GM12878 (cell line): ENCODE measurements at regions not wholly inside any gene's neighbourhood (a gene's known extent, or its start where the extent isn't known, plus 50 kb on each side); places are given as distances from the start of the nearest gene placed in this dataset.

Experiments
- ATAC-seq: fragments of 200-7000 bp; cut with Tn5 transposase; 3 replicates; pipeline ENCODE4 v1.9.1; 2020; ENCODE audit warnings: mild to moderate bottlenecking, moderate library complexity
- BruUV-seq: library from RNA; stranded (reverse); fragments of 400-500 nt; replicated peaks from 2 replicates; lab custom pipeline; 2021; lab: Mats Ljungman, UMichigan
- CTCF ChIA-PET: fragments of 300-600 bp; sonication (Branson Sonifier 250); formaldehyde crosslinking; extraction: SDS; loops from one replicate; lab custom pipeline; 2021; ENCODE audit warnings: inconsistent platforms; lab: Yijun Ruan, JAX
- POLR2A ChIA-PET: fragments of 350-600 bp; formaldehyde crosslinking; extraction: SDS; loops from one replicate; lab custom pipeline; 2021; ENCODE audit warnings: inconsistent platforms; lab: Charles Lee
- RAD21 ChIA-PET: fragments of 300-600 bp; sonication (Branson Sonifier 250); formaldehyde crosslinking; loops from one replicate; lab custom pipeline; 2023; ENCODE audit warnings: antibody characterized with exemption; ENCODE audit not compliant: unreplicated experiment; lab: Charles Lee
- SMC1A ChIA-PET: fragments of 300-600 bp; sonication (Branson Sonifier 250); formaldehyde crosslinking; loops from one replicate; lab custom pipeline; 2023; ENCODE audit not compliant: unreplicated experiment, uncharacterized antibody; lab: Charles Lee
- DNase-seq: peaks from one replicate; pipeline ENCODE4 v3.0.0-alpha.2; 2011; ENCODE audit warnings: low read depth, low spot score
- FAIRE-seq: peaks from 3 replicates; lab custom pipeline; 2011; peaks lifted over from hg19 to GRCh38; lab: Jason Lieb, UNC
- H2AFZ ChIP-seq: 2 replicates; pipeline ENCODE4 v1.6.0; 2011; ENCODE audit warnings: low read depth, low read length, control low read depth; ENCODE audit not compliant: control insufficient read depth
- H3K27ac ChIP-seq: 2 replicates; pipeline ENCODE4 v1.5.1; 2011; ENCODE audit warnings: control low read depth; ENCODE audit not compliant: control insufficient read depth, insufficient read depth
- H3K27me3 ChIP-seq, 2 experiments: replicated peaks in 1 of 2; 2 replicates each; pipeline versions ENCODE4 v1.6.0 to v1.6.1; 2011; ENCODE audit warnings: low read length in 1 of 2; ENCODE audit not compliant: control insufficient read depth in 2 of 2, insufficient read depth in 2 of 2
- H3K36me3 ChIP-seq, 2 experiments: 2 replicates each; pipeline ENCODE4 v1.5.1; 2011; ENCODE audit warnings: low read length in 1 of 2; ENCODE audit not compliant: control insufficient read depth in 2 of 2, insufficient read depth in 2 of 2
- H3K4me1 ChIP-seq: 2 replicates; pipeline ENCODE4 v1.6.1; 2011; ENCODE audit warnings: mild to moderate bottlenecking, low read length, moderate library complexity, mixed read lengths; ENCODE audit not compliant: control insufficient read depth, insufficient read depth
- H3K4me2 ChIP-seq: 2 replicates; pipeline ENCODE4 v1.6.0; 2011; ENCODE audit warnings: control low read depth; ENCODE audit not compliant: control insufficient read depth, insufficient read depth
- H3K4me3 ChIP-seq: fragments of 200-600 bp; sonication (generic); 2 replicates; pipeline ENCODE4 v1.5.1; 2016
- H3K79me2 ChIP-seq: 2 replicates; pipeline ENCODE4 v1.6.0; 2011; ENCODE audit warnings: low read length; ENCODE audit not compliant: control insufficient read depth, insufficient read depth
- H3K9ac ChIP-seq: 2 replicates; pipeline ENCODE4 v1.8.0; 2011; ENCODE audit warnings: low read length, control low read depth, mixed read lengths; ENCODE audit not compliant: control insufficient read depth, insufficient read depth
- H3K9me3 ChIP-seq: replicated peaks from 3 replicates; pipeline ENCODE4 v1.5.1; 2011; ENCODE audit warnings: mild to moderate bottlenecking, low read length; ENCODE audit not compliant: control insufficient read depth, insufficient read depth
- H4K20me1 ChIP-seq: 2 replicates; pipeline ENCODE4 v1.6.0; 2011; ENCODE audit not compliant: control insufficient read depth, insufficient read depth
- BCL11A ChIP-seq: IDR thresholded peaks from 2 replicates; pipeline ENCODE4 v1.6.1; 2011; ENCODE audit warnings: low read depth, low read length
- CREB1 ChIP-seq: IDR thresholded peaks from 2 replicates; pipeline ENCODE4 v1.6.1; 2012; ENCODE audit warnings: low read depth, mild to moderate bottlenecking, inconsistent platforms
- KLF5 ChIP-seq: fragments of 450-650 bp; IDR thresholded peaks from 2 replicates; pipeline ENCODE4 v1.6.1; 2014; ENCODE audit warnings: mild to moderate bottlenecking; ENCODE audit not compliant: partially characterized antibody
- PAX8 ChIP-seq: fragments of 450-650 bp; IDR thresholded peaks from 2 replicates; pipeline ENCODE4 v1.6.1; 2017; ENCODE audit warnings: mild to moderate bottlenecking, moderate library complexity
- RELA ChIP-seq: fragments of 450-650 bp; IDR thresholded peaks from 2 replicates; pipeline ENCODE4 v1.8.0; 2014; ENCODE audit warnings: borderline replicate concordance; ENCODE audit not compliant: partially characterized antibody
- RUNX3 ChIP-seq: IDR thresholded peaks from 2 replicates; pipeline ENCODE4 v1.6.1; 2012; ENCODE audit warnings: low read length, inconsistent platforms
- STAT3 ChIP-seq: IDR thresholded peaks from 2 replicates; pipeline ENCODE4 v1.6.1; 2011; ENCODE audit warnings: low read depth, low read length, improper control_type of control experiment
- TBL1XR1 ChIP-seq: IDR thresholded peaks from 2 replicates; pipeline ENCODE4 v1.6.1; 2012; ENCODE audit warnings: low read depth, low read length, improper control_type of control experiment
- ZNF687 ChIP-seq: fragments of 450-650 bp; IDR thresholded peaks from 2 replicates; pipeline ENCODE4 v1.6.1; 2017; ENCODE audit warnings: mild to moderate bottlenecking, moderate library complexity
- WGBS: methylation state at CpG from one replicate; pipeline ENCODE4 v1.1.6; 2016; ENCODE audit warnings: low lambda C conversion rate; ENCODE audit not compliant: insufficient replicate concordance, insufficient coverage; ENCODE audit errors: missing lambda C conversion rate; 5-methylcytosine and 5-hydroxymethylcytosine counted together
- in situ Hi-C: fragments of 300-500 bp; cut with MboI; formaldehyde crosslinking; loops from 9 replicates; pipeline ENCODE4 v1.14.3; 2018; ENCODE audit warnings: mixed read lengths
- intact Hi-C: fragments of 100-400 bp; cut with micrococcal nuclease; formaldehyde crosslinking; loops from one replicate; pipeline ENCODE4 v1.14.2; 2022; ENCODE audit not compliant: unreplicated experiment
- TF ChIP-seq, protein P1 (sequence below): fragments of 450-650 bp; IDR thresholded peaks from 2 replicates; pipeline ENCODE4 v1.6.1; 2018; ENCODE audit warnings: borderline replicate concordance, mild to moderate bottlenecking; ENCODE audit not compliant: partially characterized antibody
- TF ChIP-seq, protein P2 (sequence below): IDR thresholded peaks from 2 replicates; pipeline ENCODE4 v1.6.1; 2012; ENCODE audit warnings: low read depth, low read length, improper control_type of control experiment
- TF ChIP-seq, protein P3 (sequence below): IDR thresholded peaks from 2 replicates; pipeline ENCODE4 v1.6.1; 2012; ENCODE audit warnings: low read length, inconsistent platforms

GRCh38 chr13:55627221-55627620 lies 1513.5 kb upstream of the PRR20A start:
- H3K9me3 ChIP-seq = no peaks in the 10 kb centered on the region
- H3K36me3 ChIP-seq = no peaks in the 10 kb centered on the region
- no peaks in the 10 kb centered on the region for H3K79me2 ChIP-seq
- ChIA-PET SMC1A (no interaction called here), POLR2A (no interaction called here), RAD21 (no interaction called here), CTCF (no interaction called here)
- DNase-seq (no peak), FAIRE-seq (no peak), ATAC-seq (no peak)
- no peaks in the 10 kb centered on the region for H3K27me3 ChIP-seq
- H3K27ac ChIP-seq = no peak overlapping the region
- no peaks in the 10 kb centered on the region for H4K20me1 ChIP-seq
- no TSS peak for BruUV-seq
- WGBS = 0% methylated on average over 2 of the region's 2 CpGs
- no peak overlapping the region for H3K4me2 ChIP-seq
- TF ChIP-seq, protein P1, sequence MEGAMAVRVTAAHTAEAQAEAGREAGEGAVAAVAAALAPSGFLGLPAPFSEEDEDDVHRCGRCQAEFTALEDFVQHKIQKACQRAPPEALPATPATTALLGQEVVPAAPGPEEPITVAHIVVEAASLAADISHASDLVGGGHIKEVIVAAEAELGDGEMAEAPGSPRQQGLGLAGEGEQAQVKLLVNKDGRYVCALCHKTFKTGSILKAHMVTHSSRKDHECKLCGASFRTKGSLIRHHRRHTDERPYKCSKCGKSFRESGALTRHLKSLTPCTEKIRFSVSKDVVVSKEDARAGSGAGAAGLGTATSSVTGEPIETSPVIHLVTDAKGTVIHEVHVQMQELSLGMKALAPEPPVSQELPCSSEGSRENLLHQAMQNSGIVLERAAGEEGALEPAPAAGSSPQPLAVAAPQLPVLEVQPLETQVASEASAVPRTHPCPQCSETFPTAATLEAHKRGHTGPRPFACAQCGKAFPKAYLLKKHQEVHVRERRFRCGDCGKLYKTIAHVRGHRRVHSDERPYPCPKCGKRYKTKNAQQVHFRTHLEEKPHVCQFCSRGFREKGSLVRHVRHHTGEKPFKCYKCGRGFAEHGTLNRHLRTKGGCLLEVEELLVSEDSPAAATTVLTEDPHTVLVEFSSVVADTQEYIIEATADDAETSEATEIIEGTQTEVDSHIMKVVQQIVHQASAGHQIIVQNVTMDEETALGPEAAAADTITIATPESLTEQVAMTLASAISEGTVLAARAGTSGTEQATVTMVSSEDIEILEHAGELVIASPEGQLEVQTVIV = no peak
- no peak for TF ChIP-seq TBL1XR1
- no peak for TF ChIP-seq PAX8
- no peak for TF ChIP-seq RELA
- TF ChIP-seq ZNF687 = no peak
- no peak for TF ChIP-seq STAT3
- TF ChIP-seq RUNX3 = no peak
- no peak for TF ChIP-seq KLF5
- TF ChIP-seq, protein P2, sequence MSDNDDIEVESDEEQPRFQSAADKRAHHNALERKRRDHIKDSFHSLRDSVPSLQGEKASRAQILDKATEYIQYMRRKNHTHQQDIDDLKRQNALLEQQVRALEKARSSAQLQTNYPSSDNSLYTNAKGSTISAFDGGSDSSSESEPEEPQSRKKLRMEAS = no peak
- TF ChIP-seq, protein P3, sequence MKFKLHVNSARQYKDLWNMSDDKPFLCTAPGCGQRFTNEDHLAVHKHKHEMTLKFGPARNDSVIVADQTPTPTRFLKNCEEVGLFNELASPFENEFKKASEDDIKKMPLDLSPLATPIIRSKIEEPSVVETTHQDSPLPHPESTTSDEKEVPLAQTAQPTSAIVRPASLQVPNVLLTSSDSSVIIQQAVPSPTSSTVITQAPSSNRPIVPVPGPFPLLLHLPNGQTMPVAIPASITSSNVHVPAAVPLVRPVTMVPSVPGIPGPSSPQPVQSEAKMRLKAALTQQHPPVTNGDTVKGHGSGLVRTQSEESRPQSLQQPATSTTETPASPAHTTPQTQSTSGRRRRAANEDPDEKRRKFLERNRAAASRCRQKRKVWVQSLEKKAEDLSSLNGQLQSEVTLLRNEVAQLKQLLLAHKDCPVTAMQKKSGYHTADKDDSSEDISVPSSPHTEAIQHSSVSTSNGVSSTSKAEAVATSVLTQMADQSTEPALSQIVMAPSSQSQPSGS = no peak
- no peak for TF ChIP-seq BCL11A
- TF ChIP-seq CREB1 = no peak
- no peak overlapping the region for H3K9ac ChIP-seq
- no peak overlapping the region for H3K4me3 ChIP-seq
- H2AFZ ChIP-seq = no peak overlapping the region
- no peaks in the 10 kb centered on the region for H3K4me1 ChIP-seq
- in situ Hi-C loops = no loop called here
- intact Hi-C loops = no loop called here
